Nephron progenitor cell (in vitro differentiated cells): ENCODE measurements at regions not wholly inside any gene's neighbourhood (a gene's known extent, or its start where the extent isn't known, plus 50 kb on each side); places are given as distances from the start of the nearest gene placed in this dataset.

Experiments used
- DNase-seq: peaks from one replicate; pipeline ENCODE4 v3.0.0; 2021
- H3K27ac Mint-ChIP-seq: 2 replicates; pipeline ENCODE4 v1.8.0; 2021; ENCODE audit warnings: mild to moderate bottlenecking, moderate library complexity, mixed read lengths
- H3K27me3 Mint-ChIP-seq: 2 replicates; pipeline ENCODE4 v1.8.0; 2021; ENCODE audit warnings: mild to moderate bottlenecking, low read depth, mixed read lengths; ENCODE audit not compliant: poor library complexity
- H3K36me3 Mint-ChIP-seq: 2 replicates; pipeline ENCODE4 v1.8.0; 2021; ENCODE audit warnings: low read depth, mixed read lengths
- H3K4me1 Mint-ChIP-seq: 2 replicates; pipeline ENCODE4 v1.8.0; 2021; ENCODE audit warnings: mixed read lengths
- H3K4me3 Mint-ChIP-seq: 2 replicates; pipeline ENCODE4 v1.8.0; 2021; ENCODE audit warnings: mild to moderate bottlenecking, moderate library complexity, mixed read lengths
- H3K9me3 Mint-ChIP-seq: 2 replicates; pipeline ENCODE4 v1.8.0; 2021; ENCODE audit warnings: mild to moderate bottlenecking, moderate library complexity, mixed read lengths
- TF ChIP-seq, protein P1 (sequence below): fragments of 200-600 bp; sonication (generic); IDR thresholded peaks from 2 replicates; pipeline ENCODE4 v1.5.0; 2021; ENCODE audit warnings: antibody characterized with exemption

- DNase-seq: no peak
- Mint-ChIP-seq H3K9me3 (peaks cover 9% of the 10 kb centered on the region), H3K27ac (no peak overlapping the region), H3K4me1 (peaks cover 7% of the 10 kb centered on the region), H3K27me3 (peaks cover 3% of the 10 kb centered on the region), H3K36me3 (no peaks in the 10 kb centered on the region), H3K4me3 (no peak overlapping the region)
- TF ChIP-seq, protein P1, sequence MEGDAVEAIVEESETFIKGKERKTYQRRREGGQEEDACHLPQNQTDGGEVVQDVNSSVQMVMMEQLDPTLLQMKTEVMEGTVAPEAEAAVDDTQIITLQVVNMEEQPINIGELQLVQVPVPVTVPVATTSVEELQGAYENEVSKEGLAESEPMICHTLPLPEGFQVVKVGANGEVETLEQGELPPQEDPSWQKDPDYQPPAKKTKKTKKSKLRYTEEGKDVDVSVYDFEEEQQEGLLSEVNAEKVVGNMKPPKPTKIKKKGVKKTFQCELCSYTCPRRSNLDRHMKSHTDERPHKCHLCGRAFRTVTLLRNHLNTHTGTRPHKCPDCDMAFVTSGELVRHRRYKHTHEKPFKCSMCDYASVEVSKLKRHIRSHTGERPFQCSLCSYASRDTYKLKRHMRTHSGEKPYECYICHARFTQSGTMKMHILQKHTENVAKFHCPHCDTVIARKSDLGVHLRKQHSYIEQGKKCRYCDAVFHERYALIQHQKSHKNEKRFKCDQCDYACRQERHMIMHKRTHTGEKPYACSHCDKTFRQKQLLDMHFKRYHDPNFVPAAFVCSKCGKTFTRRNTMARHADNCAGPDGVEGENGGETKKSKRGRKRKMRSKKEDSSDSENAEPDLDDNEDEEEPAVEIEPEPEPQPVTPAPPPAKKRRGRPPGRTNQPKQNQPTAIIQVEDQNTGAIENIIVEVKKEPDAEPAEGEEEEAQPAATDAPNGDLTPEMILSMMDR: no peak
Observed at GRCh38 chr2:66030553-66030952, 404.4 kb upstream of the MEIS1 start.

DNA sequence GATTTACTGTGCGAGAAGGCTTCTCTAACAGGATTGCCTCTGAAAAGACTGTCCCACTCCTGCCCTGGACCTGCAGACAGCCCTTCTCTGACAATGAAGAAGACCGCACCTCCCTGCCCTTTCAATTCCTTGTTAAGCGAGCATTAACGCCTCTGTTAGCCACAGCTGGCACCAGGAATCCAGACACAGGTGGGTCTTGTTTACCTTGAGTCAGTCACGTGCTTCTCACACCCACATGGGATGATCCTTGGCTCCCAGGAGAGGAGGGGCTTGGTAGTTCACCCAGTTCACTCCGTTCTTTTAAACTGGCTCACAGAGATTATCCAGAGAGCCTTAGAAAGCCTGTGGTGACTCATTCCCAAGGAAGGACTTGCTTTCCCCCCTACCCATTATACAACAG, 410.5 kb upstream of the MEIS1 start:
- DNase-seq: no peak
- H3K27ac Mint-ChIP-seq: no peak overlapping the region
- peaks cover 13% of the 10 kb centered on the region for H3K9me3 Mint-ChIP-seq
- H3K4me1 Mint-ChIP-seq: peaks cover 19% of the 10 kb centered on the region
- H3K4me3 Mint-ChIP-seq: no peak overlapping the region
- TF ChIP-seq, protein P1: no peak
- H3K27me3 Mint-ChIP-seq: no peaks in the 10 kb centered on the region
- H3K36me3 Mint-ChIP-seq: no peaks in the 10 kb centered on the region

DNA sequence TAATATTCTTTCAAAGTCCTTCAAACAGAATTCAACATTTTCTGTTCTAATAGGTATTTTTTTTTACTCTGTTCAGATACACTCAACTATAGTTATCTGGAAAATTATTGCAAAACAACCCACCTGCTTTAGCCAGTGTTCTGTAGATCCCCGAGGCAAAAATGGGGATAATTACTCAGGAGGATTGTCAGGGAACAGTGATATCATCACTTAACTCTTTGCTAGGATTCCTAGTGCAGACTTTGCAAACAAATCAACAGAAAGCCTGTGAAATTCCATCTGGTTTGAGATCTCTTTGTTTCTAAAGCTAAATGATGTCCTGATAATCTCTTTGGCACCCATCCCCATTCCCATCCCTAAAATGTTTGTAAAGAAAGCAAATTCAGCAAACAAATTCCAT, 413.6 kb upstream of the MEIS1 start:
- DNase-seq: no peak
- H3K27ac Mint-ChIP-seq: no peak overlapping the region
- no peaks in the 10 kb centered on the region for H3K36me3 Mint-ChIP-seq
- no peaks in the 10 kb centered on the region for H3K27me3 Mint-ChIP-seq
- H3K4me3 Mint-ChIP-seq: no peak overlapping the region
- H3K4me1 Mint-ChIP-seq: peaks cover 12% of the 10 kb centered on the region
- TF ChIP-seq, protein P1: no peak
- peaks cover 4% of the 10 kb centered on the region for H3K9me3 Mint-ChIP-seq

GRCh38 chr2:66017763-66018162, 417.2 kb upstream of the MEIS1 start:
- Mint-ChIP-seq H3K4me1 (peaks cover 19% of the 10 kb centered on the region), H3K36me3 (no peaks in the 10 kb centered on the region), H3K27me3 (peaks cover 4% of the 10 kb centered on the region), H3K27ac (no peak overlapping the region), H3K4me3 (no peak overlapping the region), H3K9me3 (peaks cover 4% of the 10 kb centered on the region)
- TF ChIP-seq, protein P1: no peak
- no peak for DNase-seq

DNA sequence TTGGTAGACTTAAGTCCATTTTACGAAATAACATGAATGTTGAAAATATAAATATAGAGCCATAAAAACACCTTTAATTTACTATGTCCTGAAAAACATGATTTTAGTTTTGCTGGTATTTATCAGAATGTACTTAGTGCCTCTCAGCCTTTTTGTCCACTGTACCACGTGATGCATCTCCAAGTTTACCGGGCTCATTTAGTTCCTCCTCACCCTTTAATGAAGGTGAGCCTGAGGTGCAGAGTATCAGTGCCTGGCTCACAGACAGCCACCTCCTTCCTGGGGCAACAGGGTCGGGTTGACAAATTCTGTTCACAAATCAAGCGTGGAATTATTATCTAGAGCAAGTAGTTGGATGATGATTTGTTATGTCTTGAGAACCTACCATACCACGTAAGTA, 420.5 kb upstream of the MEIS1 start:
- H3K4me3 Mint-ChIP-seq: no peak overlapping the region

GRCh38 chr2:66013456-66013855, 421.5 kb upstream of the MEIS1 start:
- TF ChIP-seq, protein P1: no peak
- H3K4me1 Mint-ChIP-seq: peaks cover 14% of the 10 kb centered on the region
- no peak for DNase-seq
- no peak overlapping the region for H3K4me3 Mint-ChIP-seq
- H3K27ac Mint-ChIP-seq: no peak overlapping the region
- peaks cover 7% of the 10 kb centered on the region for H3K27me3 Mint-ChIP-seq
- peaks cover 5% of the 10 kb centered on the region for H3K36me3 Mint-ChIP-seq
- peaks cover 14% of the 10 kb centered on the region for H3K9me3 Mint-ChIP-seq

More for the DNA sequence above, 420.5 kb upstream of the MEIS1 start:
- H3K27ac Mint-ChIP-seq: peak overlapping the region; percentile 14
- peaks cover 7% of the 10 kb centered on the region for H3K27me3 Mint-ChIP-seq
- TF ChIP-seq, protein P1: no peak
- H3K36me3 Mint-ChIP-seq: peaks cover 5% of the 10 kb centered on the region
- H3K9me3 Mint-ChIP-seq: peaks cover 14% of the 10 kb centered on the region
- no peak for DNase-seq
- H3K4me1 Mint-ChIP-seq: peaks cover 14% of the 10 kb centered on the region
